ENCODE measurements at regions not wholly inside any gene's neighbourhood (a gene's known extent, or its start where the extent isn't known, plus 50 kb on each side); places are given as distances from the start of the nearest gene placed in this dataset.

- TF ChIP-seq, protein P1, sequence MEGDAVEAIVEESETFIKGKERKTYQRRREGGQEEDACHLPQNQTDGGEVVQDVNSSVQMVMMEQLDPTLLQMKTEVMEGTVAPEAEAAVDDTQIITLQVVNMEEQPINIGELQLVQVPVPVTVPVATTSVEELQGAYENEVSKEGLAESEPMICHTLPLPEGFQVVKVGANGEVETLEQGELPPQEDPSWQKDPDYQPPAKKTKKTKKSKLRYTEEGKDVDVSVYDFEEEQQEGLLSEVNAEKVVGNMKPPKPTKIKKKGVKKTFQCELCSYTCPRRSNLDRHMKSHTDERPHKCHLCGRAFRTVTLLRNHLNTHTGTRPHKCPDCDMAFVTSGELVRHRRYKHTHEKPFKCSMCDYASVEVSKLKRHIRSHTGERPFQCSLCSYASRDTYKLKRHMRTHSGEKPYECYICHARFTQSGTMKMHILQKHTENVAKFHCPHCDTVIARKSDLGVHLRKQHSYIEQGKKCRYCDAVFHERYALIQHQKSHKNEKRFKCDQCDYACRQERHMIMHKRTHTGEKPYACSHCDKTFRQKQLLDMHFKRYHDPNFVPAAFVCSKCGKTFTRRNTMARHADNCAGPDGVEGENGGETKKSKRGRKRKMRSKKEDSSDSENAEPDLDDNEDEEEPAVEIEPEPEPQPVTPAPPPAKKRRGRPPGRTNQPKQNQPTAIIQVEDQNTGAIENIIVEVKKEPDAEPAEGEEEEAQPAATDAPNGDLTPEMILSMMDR (IDR thresholded peaks at IDR 0.05), result no peak
- no peak for TF ChIP-seq POLR2A (IDR thresholded peaks at IDR 0.05)
- no peak for TF ChIP-seq POLR2AphosphoS5 (IDR thresholded peaks at IDR 0.05)
- no peak for TF ChIP-seq EP300 (IDR thresholded peaks at IDR 0.05)
Measured at GRCh38 chr9:31259824-31260223, 1124.6 kb upstream of the ACO1 start.

Measured in sigmoid colon (tissue), 4 donors.